Thyroid gland (tissue), 4 donors: ENCODE measurements at regions not wholly inside any gene's neighbourhood (a gene's known extent, or its start where the extent isn't known, plus 50 kb on each side); places are given as distances from the start of the nearest gene placed in this dataset.

Experiments
- POLR2A ChIP-seq, 2 donors: fragments of 450-650 bp; IDR thresholded peaks; one replicate each; pipeline ENCODE4 v1.6.1; 2017; ENCODE audit warnings: antibody characterized with exemption in 2 of 2, mild to moderate bottlenecking in 2 of 2, moderate library complexity in 1 of 2
- TF ChIP-seq, protein P1 (sequence below), 6 experiments: fragments of 200-600 bp in 3 of 6; fragments of 450-650 bp in 3 of 6; sonication (generic) in 3 of 6; IDR thresholded peaks; one replicate each; pipeline ENCODE4 v1.5.1; 2016 to 2019; ENCODE audit warnings: antibody characterized with exemption in 6 of 6, mild to moderate bottlenecking in 2 of 6, inconsistent platforms in 1 of 6, moderate library complexity in 1 of 6

DNA sequence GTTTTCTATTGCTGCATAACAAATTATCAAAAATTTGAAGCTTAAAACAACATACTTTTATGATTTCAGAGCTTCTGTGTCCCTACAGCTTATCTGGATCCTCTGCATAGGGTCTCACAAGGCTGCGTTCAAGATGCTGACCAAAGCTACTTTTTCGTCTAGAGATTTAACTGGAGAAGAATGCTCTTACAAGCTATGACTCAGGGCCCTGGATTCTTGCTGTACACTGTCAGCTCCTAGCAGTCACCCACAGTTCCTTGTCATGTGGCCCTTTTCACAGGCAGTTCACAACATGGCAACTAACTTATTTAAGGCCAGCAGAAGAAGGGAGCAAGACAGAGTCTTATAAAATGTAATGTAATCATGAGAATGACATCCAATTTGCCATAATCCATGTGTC is 70.8 kb upstream of the FAM174A start:
- TF ChIP-seq, protein P1, sequence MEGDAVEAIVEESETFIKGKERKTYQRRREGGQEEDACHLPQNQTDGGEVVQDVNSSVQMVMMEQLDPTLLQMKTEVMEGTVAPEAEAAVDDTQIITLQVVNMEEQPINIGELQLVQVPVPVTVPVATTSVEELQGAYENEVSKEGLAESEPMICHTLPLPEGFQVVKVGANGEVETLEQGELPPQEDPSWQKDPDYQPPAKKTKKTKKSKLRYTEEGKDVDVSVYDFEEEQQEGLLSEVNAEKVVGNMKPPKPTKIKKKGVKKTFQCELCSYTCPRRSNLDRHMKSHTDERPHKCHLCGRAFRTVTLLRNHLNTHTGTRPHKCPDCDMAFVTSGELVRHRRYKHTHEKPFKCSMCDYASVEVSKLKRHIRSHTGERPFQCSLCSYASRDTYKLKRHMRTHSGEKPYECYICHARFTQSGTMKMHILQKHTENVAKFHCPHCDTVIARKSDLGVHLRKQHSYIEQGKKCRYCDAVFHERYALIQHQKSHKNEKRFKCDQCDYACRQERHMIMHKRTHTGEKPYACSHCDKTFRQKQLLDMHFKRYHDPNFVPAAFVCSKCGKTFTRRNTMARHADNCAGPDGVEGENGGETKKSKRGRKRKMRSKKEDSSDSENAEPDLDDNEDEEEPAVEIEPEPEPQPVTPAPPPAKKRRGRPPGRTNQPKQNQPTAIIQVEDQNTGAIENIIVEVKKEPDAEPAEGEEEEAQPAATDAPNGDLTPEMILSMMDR (IDR thresholded peaks at IDR 0.05), result no peak
- TF ChIP-seq POLR2A (IDR thresholded peaks at IDR 0.05), result no peak
